Effector CD4-positive, alpha-beta T cell (primary cell): ENCODE measurements at regions not wholly inside any gene's neighbourhood (a gene's known extent, or its start where the extent isn't known, plus 50 kb on each side); places are given as distances from the start of the nearest gene placed in this dataset.
"Not testable (repeated sequence)": the region's sequence is repeated elsewhere in the genome, so short reads cannot be mapped to it uniquely, and the experiment has no call there.

Experiments
- DNase-seq: peaks from one replicate; pipeline ENCODE4 v3.0.0-alpha.2; 2020

- DNase-seq: no peak
Observed at GRCh38 chr1:90823686-90824085, 106.6 kb upstream of the BARHL2 start.

- no peak for DNase-seq
Observed at GRCh38 chr1:90821788-90822359, 104.8 kb upstream of the BARHL2 start.

GRCh38 chr1:90821152-90821787 lies 104.2 kb upstream of the BARHL2 start:
- DNase-seq: no peak

- no peak for DNase-seq
Observed at GRCh38 chr1:90820745-90821144, 103.6 kb upstream of the BARHL2 start.

GRCh38 chr1:90817399-90817798 lies 100.3 kb upstream of the BARHL2 start:
- no peak for DNase-seq

GRCh38 chr1:90812237-90812636 lies 95.1 kb upstream of the BARHL2 start:
- not testable (repeated sequence) for DNase-seq

- not testable (repeated sequence) for DNase-seq
Observed at GRCh38 chr1:90811444-90811950, 94.4 kb upstream of the BARHL2 start.

GRCh38 chr1:90810681-90811080 lies 93.6 kb upstream of the BARHL2 start:
- no peak for DNase-seq

- DNase-seq: no peak
Observed at GRCh38 chr1:90809996-90810395, 92.9 kb upstream of the BARHL2 start.

GRCh38 chr1:90809093-90809492 lies 92.0 kb upstream of the BARHL2 start:
- no peak for DNase-seq

GRCh38 chr1:90807329-90807728 lies 90.2 kb upstream of the BARHL2 start:
- no peak for DNase-seq

GRCh38 chr1:90802622-90803021 lies 85.5 kb upstream of the BARHL2 start:
- DNase-seq: no peak

GRCh38 chr1:90800012-90800717 lies 83.1 kb upstream of the BARHL2 start:
- DNase-seq: no peak

- DNase-seq: no peak
Observed at GRCh38 chr1:90799326-90799725, 82.2 kb upstream of the BARHL2 start.

- DNase-seq: no peak
Observed at GRCh38 chr1:90798883-90799282, 81.8 kb upstream of the BARHL2 start.

- no peak for DNase-seq
Observed at GRCh38 chr1:90798344-90798743, 81.2 kb upstream of the BARHL2 start.

GRCh38 chr1:90795431-90795830 lies 78.3 kb upstream of the BARHL2 start:
- DNase-seq: no peak

- no peak for DNase-seq
Observed at GRCh38 chr1:90786709-90787108, 69.6 kb upstream of the BARHL2 start.

- DNase-seq: no peak
Observed at GRCh38 chr1:90784186-90784847, 67.2 kb upstream of the BARHL2 start.

GRCh38 chr1:90783181-90783580 lies 66.1 kb upstream of the BARHL2 start:
- no peak for DNase-seq

- DNase-seq: no peak
Observed at GRCh38 chr1:90782046-90782445, 64.9 kb upstream of the BARHL2 start.

GRCh38 chr1:90781534-90781933 lies 64.4 kb upstream of the BARHL2 start:
- no peak for DNase-seq

GRCh38 chr1:90780981-90781380 lies 63.9 kb upstream of the BARHL2 start:
- no peak for DNase-seq

- no peak for DNase-seq
Observed at GRCh38 chr1:90779573-90779972, 62.5 kb upstream of the BARHL2 start.
